HEK293 (cell line): ENCODE measurements at regions not wholly inside any gene's neighbourhood (a gene's known extent, or its start where the extent isn't known, plus 50 kb on each side); places are given as distances from the start of the nearest gene placed in this dataset.
A peak's percentile ranks its signal among the peaks of the same experiment; 100 is the strongest.

Experiments
- CTCF ChIA-PET: fragments of 350-600 bp; formaldehyde crosslinking; extraction: SDS; loops from one replicate; lab custom pipeline; 2021; ENCODE audit warnings: antibody characterized with exemption; lab: Yijun Ruan, JAX
- POLR2A ChIA-PET: fragments of 300-600 bp; formaldehyde crosslinking; extraction: SDS; loops from one replicate; lab custom pipeline; 2020; ENCODE audit warnings: antibody characterized with exemption, inconsistent platforms; lab: Yijun Ruan, JAX
- H3K27ac ChIP-seq: fragments of 200-500 bp; sonication (Bioruptor generic); 2 replicates; pipeline ENCODE4 v1.5.1; 2014; ENCODE audit warnings: low read depth, low read length, control low read depth, inconsistent platforms; ENCODE audit errors: extremely low read depth
- H3K36me3 ChIP-seq, 2 experiments: fragments of 200-500 bp in 1 of 2; sonication (Bioruptor generic) in 1 of 2; 1 replicate in 1 of 2; 2 replicates in 1 of 2; pipeline ENCODE4 v1.5.1; 2014 to 2017; ENCODE audit warnings: inconsistent platforms in 2 of 2, low read length in 2 of 2; ENCODE audit not compliant: control insufficient read depth in 2 of 2, insufficient read depth in 1 of 2
- H3K4me1 ChIP-seq: fragments of 200-500 bp; sonication (Bioruptor generic); 2 replicates; pipeline ENCODE4 v1.5.1; 2014; ENCODE audit warnings: mild to moderate bottlenecking, low read length, inconsistent platforms; ENCODE audit not compliant: control insufficient read depth, insufficient read depth
- H3K4me3 ChIP-seq: 2 replicates; pipeline ENCODE4 v1.5.1; 2011; ENCODE audit warnings: low read depth, mild to moderate bottlenecking, control low read depth, low read length, moderate library complexity
- H3K9me3 ChIP-seq: fragments of 200-500 bp; sonication (Bioruptor generic); 2 replicates; pipeline ENCODE4 v1.5.1; 2014; ENCODE audit warnings: low read depth, low read length, inconsistent platforms; ENCODE audit not compliant: control insufficient read depth, insufficient read depth
- EGR2 ChIP-seq: fragments of 450-650 bp; formaldehyde crosslinking; IDR thresholded peaks from 2 replicates; pipeline ENCODE4 v1.5.1; 2016; ENCODE audit warnings: low read depth, missing biosample characterization, missing genetic modification characterization
- GLI2 ChIP-seq: fragments of 450-650 bp; formaldehyde crosslinking; IDR thresholded peaks from 2 replicates; pipeline ENCODE4; 2017; ENCODE audit warnings: missing biosample characterization, missing genetic modification characterization, low read depth, borderline replicate concordance
- HOXA7 ChIP-seq: sonication (generic); formaldehyde crosslinking; IDR thresholded peaks from 2 replicates; pipeline ENCODE4 v1.8.1; 2022; ENCODE audit warnings: missing genetic modification reagents, borderline replicate concordance
- TRIM28 ChIP-seq: IDR thresholded peaks from 2 replicates; pipeline ENCODE4 v1.6.1; 2011; ENCODE audit warnings: low read length, control low read depth, borderline replicate concordance
- YY2 ChIP-seq: fragments of 450-650 bp; formaldehyde crosslinking; IDR thresholded peaks from 2 replicates; pipeline ENCODE4 v1.5.1; 2016; ENCODE audit warnings: missing biosample characterization, missing genetic modification characterization
- ZBTB1 ChIP-seq: fragments of 450-650 bp; formaldehyde crosslinking; IDR thresholded peaks from 2 replicates; pipeline ENCODE4 v1.5.1; 2016; ENCODE audit warnings: missing biosample characterization, missing genetic modification characterization
- ZBTB8A ChIP-seq: fragments of 450-650 bp; formaldehyde crosslinking; IDR thresholded peaks from 2 replicates; pipeline ENCODE4 v1.5.1; 2016; ENCODE audit warnings: missing biosample characterization, missing genetic modification characterization
- ZFHX2 ChIP-seq: fragments of 450-650 bp; formaldehyde crosslinking; conservative IDR thresholded peaks from 2 replicates; pipeline ENCODE4 v1.5.1; 2016; ENCODE audit warnings: missing biosample characterization, missing genetic modification characterization
- ZFP37 ChIP-seq: fragments of 450-650 bp; formaldehyde crosslinking; IDR thresholded peaks from 2 replicates; pipeline ENCODE4 v1.5.1; 2016; ENCODE audit warnings: missing biosample characterization, missing genetic modification characterization
- ZNF121 ChIP-seq: fragments of 450-650 bp; formaldehyde crosslinking; IDR thresholded peaks from 2 replicates; pipeline ENCODE4 v1.5.1; 2016; ENCODE audit warnings: missing biosample characterization, missing genetic modification characterization
- ZNF146 ChIP-seq: fragments of 450-650 bp; formaldehyde crosslinking; IDR thresholded peaks from 2 replicates; pipeline ENCODE4 v1.5.1; 2016; ENCODE audit warnings: missing biosample characterization, missing genetic modification characterization
- ZNF221 ChIP-seq: fragments of 450-650 bp; formaldehyde crosslinking; IDR thresholded peaks from 2 replicates; pipeline ENCODE4 v1.5.1; 2017; ENCODE audit warnings: missing biosample characterization, missing genetic modification characterization, borderline replicate concordance
- ZNF239 ChIP-seq: fragments of 450-650 bp; formaldehyde crosslinking; IDR thresholded peaks from 2 replicates; pipeline ENCODE4 v1.5.1; 2016; ENCODE audit warnings: missing biosample characterization, missing genetic modification characterization
- ZNF311 ChIP-seq: fragments of 450-650 bp; formaldehyde crosslinking; IDR thresholded peaks from 2 replicates; pipeline ENCODE4 v1.5.1; 2017; ENCODE audit warnings: missing biosample characterization, missing genetic modification characterization, borderline replicate concordance
- ZNF366 ChIP-seq: fragments of 450-650 bp; formaldehyde crosslinking; conservative IDR thresholded peaks from 2 replicates; pipeline ENCODE4 v1.5.1; 2016; ENCODE audit warnings: missing biosample characterization, missing genetic modification characterization
- ZNF37A ChIP-seq: fragments of 450-650 bp; IDR thresholded peaks from 2 replicates; pipeline ENCODE4 v1.5.1; 2018; ENCODE audit warnings: missing biosample characterization, missing genetic modification characterization
- ZNF544 ChIP-seq: fragments of 450-650 bp; formaldehyde crosslinking; IDR thresholded peaks from 2 replicates; pipeline ENCODE4 v1.5.0; 2017; ENCODE audit warnings: missing biosample characterization, missing genetic modification characterization
- ZNF555 ChIP-seq: fragments of 450-650 bp; formaldehyde crosslinking; conservative IDR thresholded peaks from 2 replicates; pipeline ENCODE4 v1.5.1; 2017; ENCODE audit warnings: missing biosample characterization, mild to moderate bottlenecking, missing genetic modification characterization, inconsistent platforms
- ZNF626 ChIP-seq: fragments of 450-650 bp; sonication (Bioruptor Pico); formaldehyde crosslinking; IDR thresholded peaks from 2 replicates; pipeline ENCODE4 v1.5.1; 2018; ENCODE audit warnings: missing biosample characterization, missing genetic modification characterization, inconsistent platforms
- ZNF629 ChIP-seq: fragments of 450-650 bp; formaldehyde crosslinking; IDR thresholded peaks from 2 replicates; pipeline ENCODE4 v1.5.1; 2017; ENCODE audit warnings: missing biosample characterization, missing genetic modification characterization
- ZNF660 ChIP-seq: fragments of 450-650 bp; IDR thresholded peaks from 2 replicates; pipeline ENCODE4 v1.5.1; 2018; ENCODE audit warnings: missing biosample characterization, mild to moderate bottlenecking, missing genetic modification characterization
- ZNF701 ChIP-seq: fragments of 450-650 bp; formaldehyde crosslinking; IDR thresholded peaks from 2 replicates; pipeline ENCODE4 v1.5.1; 2016; ENCODE audit warnings: missing biosample characterization, missing genetic modification characterization
- TF ChIP-seq, protein P1 (sequence below): fragments of 450-650 bp; formaldehyde crosslinking; optimal IDR thresholded peaks from 2 replicates; pipeline ENCODE3; 2016; ENCODE audit warnings: missing biosample characterization, mild to moderate bottlenecking, missing genetic modification characterization
- TF ChIP-seq, protein P2 (sequence below): fragments of 450-650 bp; formaldehyde crosslinking; IDR thresholded peaks from 2 replicates; pipeline ENCODE4 v1.5.1; 2016; ENCODE audit warnings: missing biosample characterization, missing genetic modification characterization

DNA sequence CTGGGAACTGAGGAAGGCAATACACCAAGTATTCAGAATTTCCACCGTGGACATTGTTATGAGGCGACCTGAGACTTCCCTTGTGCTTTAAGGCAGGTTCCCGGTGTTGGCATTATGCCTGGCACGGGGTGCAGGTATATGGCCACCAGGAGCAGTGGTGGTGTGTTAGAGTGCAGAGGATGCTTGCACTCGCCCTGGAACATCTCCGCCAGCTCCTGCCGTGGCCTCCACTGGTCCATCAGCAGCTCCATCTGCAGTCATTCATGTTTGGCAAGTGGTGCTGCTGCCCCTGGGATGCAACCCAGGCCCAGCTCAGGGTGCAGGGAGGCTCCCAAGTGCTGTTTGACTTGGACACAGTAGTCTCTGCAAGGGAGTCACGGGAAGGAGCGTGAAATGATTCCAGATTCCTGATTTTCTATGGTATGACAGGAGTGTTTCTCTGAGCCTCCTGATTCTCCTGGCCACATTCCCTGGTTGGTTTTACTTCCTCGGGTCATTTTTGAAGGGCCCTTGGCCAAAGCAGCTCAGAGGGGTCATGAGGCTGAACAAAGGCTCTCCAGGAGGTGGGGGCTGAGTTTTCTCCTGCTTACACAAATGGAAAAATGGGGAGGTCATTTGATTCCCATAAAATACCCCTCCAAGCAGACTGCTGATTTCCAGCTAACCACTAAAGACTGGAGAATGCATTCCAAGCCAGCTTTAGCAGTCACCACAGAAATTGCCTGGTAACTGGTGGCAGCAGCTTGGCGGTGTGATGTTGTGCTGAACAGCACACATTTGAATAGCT is 60.4 kb upstream of the PSEN2 start:
- TF ChIP-seq ZBTB1 (no peak), ZNF121 (no peak), ZNF239 (tag by site-specific recombination) (no peak), ZBTB8A (tag by site-specific recombination) (no peak), GLI2 (tag by site-specific recombination) (no peak), ZNF629 (tag by site-specific recombination) (no peak)
- Histone ChIP-seq H3K4me1 (no peaks in the 10 kb centered on the region), H3K9me3 (no peaks in the 10 kb centered on the region), H3K36me3 (no peaks in the 10 kb centered on the region), H3K27ac (no peak overlapping the region), H3K4me3 (no peak overlapping the region)
- CTCF ChIA-PET, result interaction anchor here (0.5 to 1.1 kb wide), 4 partner anchors 18 to 172 kb away, joined by 3 to 4 read pairs (median 4); no protein-coding TSS in a partner anchor
- POLR2A ChIA-PET, result no interaction called here

DNA sequence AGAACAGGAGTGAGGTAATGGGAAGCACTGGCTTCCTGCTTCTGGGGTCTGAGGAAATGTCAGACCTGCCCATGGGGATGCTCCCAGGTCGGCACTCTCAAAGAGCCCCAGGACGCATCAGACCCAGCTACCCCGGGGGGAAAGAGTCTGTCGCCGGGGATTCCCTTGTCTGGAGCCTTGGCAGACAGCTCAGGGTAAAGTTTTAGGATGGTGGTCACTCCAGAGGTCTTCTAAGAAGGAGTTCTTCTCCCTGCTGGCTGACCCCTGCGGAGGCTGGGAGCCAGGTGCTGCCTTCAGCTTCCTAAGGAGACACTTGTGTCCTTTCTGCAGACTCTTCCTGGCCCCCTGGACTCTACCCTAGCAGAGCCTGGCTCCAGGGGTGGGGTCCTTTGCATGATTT is 61.9 kb upstream of the PSEN2 start:
- no peaks in the 10 kb centered on the region for H3K9me3 ChIP-seq
- H3K4me1 ChIP-seq, result no peaks in the 10 kb centered on the region
- no peak overlapping the region for H3K4me3 ChIP-seq
- ChIA-PET POLR2A (no interaction called here), CTCF (no interaction called here)
- no peaks in the 10 kb centered on the region for H3K36me3 ChIP-seq
- no peak overlapping the region for H3K27ac ChIP-seq
- TF ChIP-seq ZNF221 (tag by site-specific recombination), result no peak
- no peak for TF ChIP-seq ZNF544 (tag by site-specific recombination)
- no peak for TF ChIP-seq ZNF626 (tag by site-specific recombination)
- TF ChIP-seq ZNF146 (tag by site-specific recombination), result no peak
- TF ChIP-seq, protein P1, sequence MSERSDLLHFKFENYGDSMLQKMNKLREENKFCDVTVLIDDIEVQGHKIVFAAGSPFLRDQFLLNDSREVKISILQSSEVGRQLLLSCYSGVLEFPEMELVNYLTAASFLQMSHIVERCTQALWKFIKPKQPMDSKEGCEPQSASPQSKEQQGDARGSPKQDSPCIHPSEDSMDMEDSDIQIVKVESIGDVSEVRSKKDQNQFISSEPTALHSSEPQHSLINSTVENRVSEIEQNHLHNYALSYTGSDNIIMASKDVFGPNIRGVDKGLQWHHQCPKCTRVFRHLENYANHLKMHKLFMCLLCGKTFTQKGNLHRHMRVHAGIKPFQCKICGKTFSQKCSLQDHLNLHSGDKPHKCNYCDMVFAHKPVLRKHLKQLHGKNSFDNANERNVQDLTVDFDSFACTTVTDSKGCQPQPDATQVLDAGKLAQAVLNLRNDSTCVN (tag by site-specific recombination), result no peak
- no peak for TF ChIP-seq HOXA7
- no peak for TF ChIP-seq TRIM28
- no peak for TF ChIP-seq ZFP37
- no peak for TF ChIP-seq ZNF37A
- no peak for TF ChIP-seq ZNF366 (tag by site-specific recombination)
- TF ChIP-seq YY2, result no peak
- TF ChIP-seq ZNF555 (tag by site-specific recombination), result no peak
- TF ChIP-seq ZNF660 (tag by site-specific recombination), result no peak
- TF ChIP-seq, all 188 proteins: peak for 0

DNA sequence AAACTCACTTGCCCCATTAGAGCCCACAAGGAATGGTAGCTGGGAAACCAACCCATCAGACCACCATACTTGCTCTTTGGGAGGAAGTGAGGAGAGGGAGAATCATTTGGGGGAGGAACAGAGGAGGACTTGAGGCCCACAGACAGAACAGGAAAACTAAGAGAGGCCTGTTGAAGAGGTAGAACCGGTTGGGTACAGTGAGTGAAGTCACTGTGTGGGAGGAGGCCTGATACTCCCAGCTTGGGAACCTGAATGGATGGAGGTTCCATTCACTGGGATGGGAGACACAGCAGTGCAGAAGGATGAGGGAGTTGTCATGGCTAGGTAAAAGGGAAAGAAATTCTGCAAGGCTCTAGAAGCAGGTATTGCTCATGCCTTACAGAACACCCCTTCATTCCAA is 63.4 kb upstream of the PSEN2 start:
- ChIA-PET POLR2A (interaction anchor here (0.6 to 2.0 kb wide), 2 partner anchors 8 to 12 kb away, joined by 6 to 9 read pairs; no protein-coding TSS in a partner anchor), CTCF (interaction anchor here (0.7 to 1.7 kb wide), 4 partner anchors 9 to 399 kb away, joined by 3 to 6 read pairs (median 4); partner anchors contain the start of gene PARP1)
- TF ChIP-seq ZFHX2 (peak; percentile 68), TRIM28 (no peak), ZNF311 (tag by site-specific recombination) (no peak), ZNF701 (tag by site-specific recombination) (no peak), EGR2 (tag by site-specific recombination) (peak; percentile 63; the same call in 1 of the 2 replicates)
- TF ChIP-seq, protein P2, sequence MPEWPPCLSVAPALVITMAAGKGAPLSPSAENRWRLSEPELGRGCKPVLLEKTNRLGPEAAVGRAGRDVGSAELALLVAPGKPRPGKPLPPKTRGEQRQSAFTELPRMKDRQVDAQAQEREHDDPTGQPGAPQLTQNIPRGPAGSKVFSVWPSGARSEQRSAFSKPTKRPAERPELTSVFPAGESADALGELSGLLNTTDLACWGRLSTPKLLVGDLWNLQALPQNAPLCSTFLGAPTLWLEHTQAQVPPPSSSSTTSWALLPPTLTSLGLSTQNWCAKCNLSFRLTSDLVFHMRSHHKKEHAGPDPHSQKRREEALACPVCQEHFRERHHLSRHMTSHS (tag by site-specific recombination), result no peak

More for the DNA sequence above, 63.4 kb upstream of the PSEN2 start:
- Histone ChIP-seq H3K9me3 (no peaks in the 10 kb centered on the region), H3K4me3 (no peak overlapping the region), H3K36me3 (no peaks in the 10 kb centered on the region), H3K27ac (no peak overlapping the region), H3K4me1 (no peaks in the 10 kb centered on the region)
